C4-2B (cell line): ENCODE measurements at regions not wholly inside any gene's neighbourhood (a gene's known extent, or its start where the extent isn't known, plus 50 kb on each side); places are given as distances from the start of the nearest gene placed in this dataset.

Source experiments
- ZFX ChIP-seq: fragments of 450-650 bp; IDR thresholded peaks from 2 replicates; pipeline ENCODE4 v1.6.1; 2017
- TF ChIP-seq, protein P1 (sequence below): fragments of 450-650 bp; conservative IDR thresholded peaks from 2 replicates; pipeline ENCODE4 v1.5.1; 2017; ENCODE audit warnings: mild to moderate bottlenecking

DNA sequence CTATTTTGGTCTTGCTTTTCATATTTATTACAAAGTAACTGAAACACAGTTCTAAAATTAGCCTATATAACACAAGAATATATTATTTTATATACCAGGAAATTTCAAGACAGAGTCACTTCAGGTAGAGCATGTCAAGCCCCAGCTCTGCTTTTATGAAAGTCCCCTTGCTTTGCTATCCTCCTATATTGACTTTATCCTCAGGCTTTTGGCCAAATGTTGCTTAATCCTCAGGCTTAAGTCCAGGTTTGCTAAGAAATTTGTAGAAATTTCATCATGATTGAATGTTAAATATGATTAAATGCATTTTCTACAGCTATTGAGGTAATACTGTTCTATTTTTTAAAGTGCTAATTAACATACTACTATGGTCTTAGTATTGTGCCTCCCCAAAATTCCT is 227.6 kb downstream of the FZD1 start:
- TF ChIP-seq, protein P1, sequence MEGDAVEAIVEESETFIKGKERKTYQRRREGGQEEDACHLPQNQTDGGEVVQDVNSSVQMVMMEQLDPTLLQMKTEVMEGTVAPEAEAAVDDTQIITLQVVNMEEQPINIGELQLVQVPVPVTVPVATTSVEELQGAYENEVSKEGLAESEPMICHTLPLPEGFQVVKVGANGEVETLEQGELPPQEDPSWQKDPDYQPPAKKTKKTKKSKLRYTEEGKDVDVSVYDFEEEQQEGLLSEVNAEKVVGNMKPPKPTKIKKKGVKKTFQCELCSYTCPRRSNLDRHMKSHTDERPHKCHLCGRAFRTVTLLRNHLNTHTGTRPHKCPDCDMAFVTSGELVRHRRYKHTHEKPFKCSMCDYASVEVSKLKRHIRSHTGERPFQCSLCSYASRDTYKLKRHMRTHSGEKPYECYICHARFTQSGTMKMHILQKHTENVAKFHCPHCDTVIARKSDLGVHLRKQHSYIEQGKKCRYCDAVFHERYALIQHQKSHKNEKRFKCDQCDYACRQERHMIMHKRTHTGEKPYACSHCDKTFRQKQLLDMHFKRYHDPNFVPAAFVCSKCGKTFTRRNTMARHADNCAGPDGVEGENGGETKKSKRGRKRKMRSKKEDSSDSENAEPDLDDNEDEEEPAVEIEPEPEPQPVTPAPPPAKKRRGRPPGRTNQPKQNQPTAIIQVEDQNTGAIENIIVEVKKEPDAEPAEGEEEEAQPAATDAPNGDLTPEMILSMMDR: no peak
- TF ChIP-seq ZFX: no peak
